ENCODE measurements at regions not wholly inside any gene's neighbourhood (a gene's known extent, or its start where the extent isn't known, plus 50 kb on each side); places are given as distances from the start of the nearest gene placed in this dataset.
"Not testable (repeated sequence)": the region's sequence is repeated elsewhere in the genome, so short reads cannot be mapped to it uniquely, and the experiment has no call there.

- H3K36me3 Mint-ChIP-seq (ENCODE audit: low read depth); H3K4me3 Mint-ChIP-seq; H3K9me3 Mint-ChIP-seq; H3K27me3 Mint-ChIP-seq; H3K4me1 Mint-ChIP-seq (ENCODE audit: low read depth); H3K27ac Mint-ChIP-seq: not testable (repeated sequence)
These were observed 286.7 kb upstream of the FRG1 start for GRCh38 chr4:189653983-189654382.

DNA sequence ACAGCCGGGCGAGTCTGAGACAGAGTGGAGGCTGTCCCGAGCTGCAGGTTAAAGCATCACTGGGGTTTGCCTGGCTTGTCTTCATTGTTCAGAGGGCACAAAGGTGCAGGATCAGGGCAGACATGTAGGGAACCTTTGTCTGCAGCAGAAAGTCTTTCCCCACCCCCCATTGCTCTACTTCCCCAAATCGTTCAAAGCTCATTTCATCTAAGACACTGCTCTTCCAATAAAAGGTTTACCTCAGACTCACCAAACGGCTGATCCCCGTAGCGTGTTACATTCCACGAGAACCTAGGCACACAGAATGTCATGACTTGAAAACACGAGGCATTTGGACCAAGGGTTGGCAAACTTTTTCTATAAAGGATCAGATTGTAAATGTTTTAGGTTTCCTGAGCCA, 286.3 kb upstream of the FRG1 start:
- not testable (repeated sequence) for H3K4me1 Mint-ChIP-seq (ENCODE audit: low read depth); H3K27ac Mint-ChIP-seq; H3K4me3 Mint-ChIP-seq; H3K36me3 Mint-ChIP-seq (ENCODE audit: low read depth); H3K9me3 Mint-ChIP-seq; H3K27me3 Mint-ChIP-seq

- not testable (repeated sequence) for H3K36me3 Mint-ChIP-seq (ENCODE audit: low read depth); H3K4me3 Mint-ChIP-seq; H3K4me1 Mint-ChIP-seq (ENCODE audit: low read depth); H3K9me3 Mint-ChIP-seq; H3K27me3 Mint-ChIP-seq; H3K27ac Mint-ChIP-seq
These were observed 284.9 kb upstream of the FRG1 start for GRCh38 chr4:189655817-189656216.

DNA sequence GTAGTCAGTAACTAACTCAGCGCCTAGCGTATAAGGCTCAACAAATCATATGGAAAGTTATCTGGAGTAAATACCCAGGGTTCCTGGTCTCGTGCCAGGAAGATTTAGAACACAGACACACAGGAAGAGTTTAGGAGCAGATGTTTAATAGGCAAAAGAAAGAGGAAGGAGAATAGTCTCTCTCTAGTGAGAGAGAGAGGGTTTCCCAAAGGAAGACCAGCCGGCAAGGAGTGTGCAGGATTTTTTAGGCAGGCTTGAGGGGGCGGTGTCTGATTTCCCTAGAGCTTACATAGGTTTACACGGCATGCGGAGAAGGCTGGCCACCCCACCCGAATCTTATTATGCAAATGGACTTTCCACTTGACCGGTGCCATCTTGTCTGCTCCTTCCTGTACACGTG, 284.0 kb upstream of the FRG1 start:
- Mint-ChIP-seq H3K27ac (no peak overlapping the region), H3K4me1 (ENCODE audit: low read depth) (no peaks in the 10 kb centered on the region), H3K27me3 (no peaks in the 10 kb centered on the region), H3K4me3 (no peak overlapping the region), H3K9me3 (no peaks in the 10 kb centered on the region), H3K36me3 (ENCODE audit: low read depth) (no peaks in the 10 kb centered on the region)

DNA sequence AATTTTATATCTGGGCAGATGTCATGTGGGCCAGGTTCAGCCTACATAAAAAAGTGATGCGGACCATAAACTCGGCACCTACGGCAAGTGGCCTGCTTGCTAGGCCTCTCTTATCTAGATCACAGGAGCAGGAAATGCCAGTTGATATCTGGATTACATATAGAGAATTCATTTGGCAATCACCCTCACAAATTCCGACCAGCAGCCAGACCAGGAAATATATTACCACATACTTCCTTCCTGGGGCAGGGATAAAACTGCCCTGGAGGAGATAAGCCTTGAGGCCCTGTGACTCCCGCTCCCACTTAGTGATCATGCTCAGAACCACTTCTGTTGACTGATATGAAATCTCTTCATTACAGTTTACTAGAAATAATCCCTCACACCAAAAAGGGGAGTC, 282.4 kb upstream of the FRG1 start:
- H3K4me3 Mint-ChIP-seq; H3K36me3 Mint-ChIP-seq (ENCODE audit: low read depth): not testable (repeated sequence)

DNA sequence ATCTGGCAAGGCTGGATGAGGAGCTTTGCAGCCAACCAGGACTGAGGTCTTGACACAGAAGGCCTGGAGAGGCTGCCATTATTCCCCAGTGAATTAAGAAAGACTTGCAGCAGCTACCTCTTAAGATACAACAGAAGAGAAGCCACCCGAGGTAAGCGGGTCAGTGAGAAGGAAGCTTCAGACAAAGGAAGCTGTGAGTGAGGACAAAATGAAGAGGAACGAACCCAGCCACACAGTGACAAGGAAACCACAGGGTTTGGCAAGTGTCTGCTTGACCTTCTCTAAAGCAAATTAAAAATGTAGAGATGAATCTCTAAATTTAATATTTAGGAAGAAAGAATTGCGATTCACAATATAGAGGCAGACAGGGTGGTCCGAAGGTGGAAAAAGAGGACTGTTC, 281.8 kb upstream of the FRG1 start:
- H3K27me3 Mint-ChIP-seq; H3K4me1 Mint-ChIP-seq (ENCODE audit: low read depth); H3K27ac Mint-ChIP-seq; H3K4me3 Mint-ChIP-seq; H3K9me3 Mint-ChIP-seq; H3K36me3 Mint-ChIP-seq (ENCODE audit: low read depth): not testable (repeated sequence)

More for the DNA sequence above, 282.4 kb upstream of the FRG1 start:
- not testable (repeated sequence) for H3K27ac Mint-ChIP-seq; H3K4me1 Mint-ChIP-seq (ENCODE audit: low read depth); H3K27me3 Mint-ChIP-seq; H3K9me3 Mint-ChIP-seq

GRCh38 chr4:189659287-189659686, 281.4 kb upstream of the FRG1 start:
- no peaks in the 10 kb centered on the region for H3K9me3 Mint-ChIP-seq
- no peaks in the 10 kb centered on the region for H3K36me3 Mint-ChIP-seq (ENCODE audit: low read depth)

DNA sequence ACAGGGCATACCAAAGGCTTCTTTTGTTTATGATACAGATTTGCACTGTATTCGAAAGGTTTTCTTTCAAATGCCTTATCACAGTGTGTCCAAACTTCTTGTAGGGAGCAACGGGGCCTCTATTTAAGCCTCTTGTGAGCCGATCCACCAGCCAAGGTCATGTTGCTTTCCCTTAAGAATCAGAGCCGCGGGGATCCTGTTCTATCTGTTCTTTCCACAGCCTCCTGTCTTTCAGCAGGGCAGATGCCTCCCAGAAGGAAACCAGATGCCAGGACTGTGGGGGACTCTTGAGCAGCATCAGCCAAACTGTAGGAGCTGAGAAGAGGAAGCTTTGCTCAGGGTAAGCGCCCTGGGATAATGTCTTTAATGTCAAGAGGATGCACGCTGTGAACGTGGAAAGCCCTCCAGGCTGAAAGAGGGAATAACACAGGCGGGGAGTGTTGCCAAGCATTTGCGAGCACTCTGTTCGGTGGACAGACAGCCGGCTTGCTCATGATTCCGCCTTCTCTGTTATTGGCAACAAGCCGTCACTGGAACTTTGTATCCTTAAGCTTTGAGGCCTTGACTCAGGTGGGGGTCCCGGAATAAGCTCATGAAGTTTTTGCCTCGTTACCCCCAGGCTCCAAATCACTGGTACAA, 279.8 kb upstream of the FRG1 start:
- Mint-ChIP-seq H3K9me3 (no peaks in the 10 kb centered on the region), H3K27ac (no peak overlapping the region), H3K4me1 (ENCODE audit: low read depth) (no peaks in the 10 kb centered on the region), H3K36me3 (ENCODE audit: low read depth) (no peaks in the 10 kb centered on the region), H3K27me3 (no peaks in the 10 kb centered on the region), H3K4me3 (no peak overlapping the region)

More at GRCh38 chr4:189659287-189659686, 281.4 kb upstream of the FRG1 start:
- Mint-ChIP-seq H3K4me1 (ENCODE audit: low read depth) (no peaks in the 10 kb centered on the region), H3K27ac (no peak overlapping the region), H3K27me3 (no peaks in the 10 kb centered on the region), H3K4me3 (no peak overlapping the region)

DNA sequence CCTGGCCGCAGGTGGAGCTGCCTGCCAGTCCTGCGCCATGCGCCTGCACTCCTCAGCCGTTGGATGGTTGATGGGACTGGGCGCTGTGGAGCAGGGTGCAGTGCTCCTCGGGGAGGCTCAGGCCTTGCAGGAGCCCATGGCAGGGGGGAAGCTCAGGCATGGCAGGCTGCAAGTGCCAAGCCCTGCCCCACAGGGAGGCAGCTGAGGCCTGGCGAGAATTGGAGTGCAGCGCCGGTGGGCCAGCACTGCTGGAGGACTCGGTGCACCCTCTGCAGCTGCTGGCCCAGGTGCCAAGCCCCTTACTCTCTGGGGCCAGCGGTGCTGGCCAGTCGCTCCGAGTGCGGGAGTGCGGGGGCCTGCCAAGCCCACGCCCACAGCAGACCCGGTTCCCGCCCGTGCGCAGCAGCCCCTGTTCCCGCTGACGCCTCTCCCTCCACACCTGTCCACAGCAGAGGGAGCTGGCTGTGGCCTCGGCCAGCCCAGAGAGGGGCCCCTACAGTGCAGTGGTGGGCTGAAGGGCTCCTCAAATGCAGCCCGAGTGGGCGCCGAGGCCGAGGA, 275.9 kb upstream of the FRG1 start:
- Mint-ChIP-seq H3K27ac (no peak overlapping the region), H3K4me3 (no peak overlapping the region), H3K27me3 (no peaks in the 10 kb centered on the region), H3K36me3 (ENCODE audit: low read depth) (no peaks in the 10 kb centered on the region), H3K4me1 (ENCODE audit: low read depth) (no peaks in the 10 kb centered on the region), H3K9me3 (no peaks in the 10 kb centered on the region)

GRCh38 chr4:189665712-189666305, 274.9 kb upstream of the FRG1 start:
- not testable (repeated sequence) for H3K27me3 Mint-ChIP-seq; H3K36me3 Mint-ChIP-seq (ENCODE audit: low read depth); H3K4me3 Mint-ChIP-seq; H3K4me1 Mint-ChIP-seq (ENCODE audit: low read depth); H3K27ac Mint-ChIP-seq; H3K9me3 Mint-ChIP-seq

GRCh38 chr4:189667386-189667785, 273.3 kb upstream of the FRG1 start:
- not testable (repeated sequence) for H3K36me3 Mint-ChIP-seq (ENCODE audit: low read depth); H3K27me3 Mint-ChIP-seq; H3K27ac Mint-ChIP-seq; H3K4me3 Mint-ChIP-seq; H3K4me1 Mint-ChIP-seq (ENCODE audit: low read depth); H3K9me3 Mint-ChIP-seq

GRCh38 chr4:189697675-189698245, 242.9 kb upstream of the FRG1 start:
- not testable (repeated sequence) for H3K9me3 Mint-ChIP-seq; H3K4me3 Mint-ChIP-seq; H3K4me1 Mint-ChIP-seq (ENCODE audit: low read depth); H3K27me3 Mint-ChIP-seq; H3K27ac Mint-ChIP-seq; H3K36me3 Mint-ChIP-seq (ENCODE audit: low read depth)

GRCh38 chr4:189703000-189703399, 237.7 kb upstream of the FRG1 start:
- H3K36me3 Mint-ChIP-seq (ENCODE audit: low read depth); H3K4me1 Mint-ChIP-seq (ENCODE audit: low read depth); H3K4me3 Mint-ChIP-seq; H3K9me3 Mint-ChIP-seq; H3K27ac Mint-ChIP-seq; H3K27me3 Mint-ChIP-seq: not testable (repeated sequence)

DNA sequence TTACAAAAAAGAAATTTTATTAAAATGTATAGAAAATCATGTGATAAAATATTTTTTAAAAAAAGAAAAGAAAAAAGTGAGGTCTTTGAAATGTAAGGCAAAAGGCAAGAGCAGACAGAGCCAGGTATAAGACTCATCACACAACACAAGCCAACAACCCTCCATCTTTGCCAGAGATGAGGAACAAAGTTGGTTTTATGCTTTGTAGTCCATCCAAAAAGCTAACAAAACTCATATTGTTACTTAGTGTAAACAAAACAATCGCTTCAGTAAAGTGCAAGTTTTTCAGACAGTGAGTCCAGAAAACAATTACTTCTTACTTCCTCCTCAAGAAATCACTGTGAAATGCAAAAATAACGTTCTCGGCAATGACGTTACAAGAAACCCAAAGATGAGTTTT, 233.9 kb upstream of the FRG1 start:
- not testable (repeated sequence) for H3K27me3 Mint-ChIP-seq; H3K9me3 Mint-ChIP-seq; H3K36me3 Mint-ChIP-seq (ENCODE audit: low read depth); H3K4me1 Mint-ChIP-seq (ENCODE audit: low read depth); H3K27ac Mint-ChIP-seq; H3K4me3 Mint-ChIP-seq

- H3K27ac Mint-ChIP-seq = not testable (repeated sequence)
These were observed 233.4 kb upstream of the FRG1 start for GRCh38 chr4:189707227-189707626.

DNA sequence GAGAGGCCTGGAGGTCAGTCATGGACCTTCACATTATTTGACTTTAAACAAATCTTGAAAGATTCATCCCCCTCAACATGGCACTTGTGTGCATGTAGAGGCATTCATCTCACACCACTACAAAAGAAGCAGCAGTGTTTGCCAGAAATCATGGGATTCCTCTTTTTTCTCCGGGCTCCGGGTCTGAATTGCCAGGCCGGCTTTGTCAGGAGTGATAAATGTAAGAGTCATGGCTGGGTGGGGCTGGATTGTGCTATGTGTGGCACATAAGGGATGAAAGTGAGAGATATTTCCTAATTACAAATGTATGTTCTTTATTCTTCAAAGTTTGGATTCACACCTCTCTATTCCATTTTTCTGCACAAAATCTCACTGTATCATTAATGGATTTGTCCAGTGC, 228.7 kb upstream of the FRG1 start:
- H3K4me1 Mint-ChIP-seq (ENCODE audit: low read depth); H3K4me3 Mint-ChIP-seq; H3K27ac Mint-ChIP-seq; H3K9me3 Mint-ChIP-seq; H3K36me3 Mint-ChIP-seq (ENCODE audit: low read depth); H3K27me3 Mint-ChIP-seq: not testable (repeated sequence)

More at GRCh38 chr4:189707227-189707626, 233.4 kb upstream of the FRG1 start:
- not testable (repeated sequence) for H3K4me3 Mint-ChIP-seq; H3K4me1 Mint-ChIP-seq (ENCODE audit: low read depth); H3K36me3 Mint-ChIP-seq (ENCODE audit: low read depth); H3K9me3 Mint-ChIP-seq; H3K27me3 Mint-ChIP-seq
